Forelimb muscle (tissue), 1 donor: ENCODE measurements at regions not wholly inside any gene's neighbourhood (a gene's known extent, or its start where the extent isn't known, plus 50 kb on each side); places are given as distances from the start of the nearest gene placed in this dataset.
"Not testable (repeated sequence)": the region's sequence is repeated elsewhere in the genome, so short reads cannot be mapped to it uniquely, and the experiment has no call there.

Experiments
- DNase-seq: peaks from one replicate; pipeline ENCODE4 v3.0.0-alpha.2; 2013; ENCODE audit warnings: low read depth

GRCh38 chr1:4118746-4119515 lies 218.9 kb upstream of the C1orf174 start:
- no peak for DNase-seq

- DNase-seq: no peak
These were observed 219.6 kb upstream of the C1orf174 start for GRCh38 chr1:4119516-4120220.

GRCh38 chr1:4120557-4121292 lies 220.7 kb upstream of the C1orf174 start:
- DNase-seq: no peak

- DNase-seq: no peak
These were observed 221.2 kb upstream of the C1orf174 start for GRCh38 chr1:4121293-4121684.

GRCh38 chr1:4121834-4122512 lies 221.9 kb upstream of the C1orf174 start:
- DNase-seq: no peak

GRCh38 chr1:4122513-4123160 lies 222.6 kb upstream of the C1orf174 start:
- DNase-seq: no peak

- no peak for DNase-seq
These were observed 224.6 kb upstream of the C1orf174 start for GRCh38 chr1:4124631-4125145.

- no peak for DNase-seq
These were observed 226.2 kb upstream of the C1orf174 start for GRCh38 chr1:4126251-4126650.

GRCh38 chr1:4126731-4127591 lies 226.9 kb upstream of the C1orf174 start:
- DNase-seq: no peak

GRCh38 chr1:4127592-4128140 lies 227.6 kb upstream of the C1orf174 start:
- DNase-seq: no peak

- DNase-seq: no peak
These were observed 228.5 kb upstream of the C1orf174 start for GRCh38 chr1:4128616-4129015.

- DNase-seq: no peak
These were observed 229.6 kb upstream of the C1orf174 start for GRCh38 chr1:4129693-4130092.

GRCh38 chr1:4130096-4130495 lies 230.0 kb upstream of the C1orf174 start:
- no peak for DNase-seq

- DNase-seq: no peak
These were observed 231.7 kb upstream of the C1orf174 start for GRCh38 chr1:4131734-4132133.

- no peak for DNase-seq
These were observed 232.6 kb upstream of the C1orf174 start for GRCh38 chr1:4132352-4133296.

GRCh38 chr1:4133297-4133938 lies 233.3 kb upstream of the C1orf174 start:
- DNase-seq: no peak

GRCh38 chr1:4133939-4134321 lies 233.9 kb upstream of the C1orf174 start:
- no peak for DNase-seq

GRCh38 chr1:4135853-4136252 lies 235.8 kb upstream of the C1orf174 start:
- DNase-seq: not testable (repeated sequence)
